PC-3 (cell line): ENCODE measurements at regions not wholly inside any gene's neighbourhood (a gene's known extent, or its start where the extent isn't known, plus 50 kb on each side); places are given as distances from the start of the nearest gene placed in this dataset.

ENCODE experiments used
- ATAC-seq: fragments of 200-7000 bp; cut with Tn5 transposase; 2 replicates; pipeline ENCODE4 v1.9.1; 2020; ENCODE audit warnings: mild to moderate bottlenecking, moderate library complexity
- BruUV-seq: library from RNA; stranded (reverse); fragments of 400-500 nt; replicated peaks from 2 replicates; lab custom pipeline; 2021; lab: Mats Ljungman, UMichigan
- CTCF ChIA-PET: fragments of 300-600 bp; sonication (Branson Sonifier 250); formaldehyde crosslinking; loops from one replicate; lab custom pipeline; 2022; ENCODE audit warnings: antibody characterized with exemption; lab: Charles Lee
- POLR2A ChIA-PET: fragments of 300-600 bp; sonication (Branson Sonifier 250); formaldehyde crosslinking; loops from one replicate; lab custom pipeline; 2022; ENCODE audit warnings: antibody characterized with exemption; ENCODE audit not compliant: unreplicated experiment; lab: Charles Lee
- DNase-seq: peaks from one replicate; pipeline ENCODE4 v3.0.0-alpha.2; 2015
- H2AFZ ChIP-seq: fragments of 300-600 bp; sonication (generic); 2 replicates; pipeline ENCODE4 v1.6.0; 2016; ENCODE audit warnings: antibody characterized with exemption, low read length
- H3F3A ChIP-seq: fragments of 300-600 bp; sonication (generic); one replicate; pipeline ENCODE4 v1.6.0; 2017; ENCODE audit warnings: antibody characterized with exemption, low read length, control low read depth, mild to moderate bottlenecking; ENCODE audit not compliant: unreplicated experiment
- H3K27ac ChIP-seq: fragments of 300-600 bp; sonication (generic); 2 replicates; pipeline ENCODE4 v1.5.1; 2016; ENCODE audit warnings: mild to moderate bottlenecking, low read length
- H3K27me3 ChIP-seq: fragments of 300-600 bp; sonication (generic); 2 replicates; pipeline ENCODE4 v1.6.1; 2016; ENCODE audit warnings: low read length, mixed read lengths
- H3K36me3 ChIP-seq: fragments of 300-600 bp; sonication (generic); 2 replicates; pipeline ENCODE4 v1.6.1; 2016; ENCODE audit warnings: low read depth, mixed run types, low read length, mixed read lengths
- H3K4me1 ChIP-seq: fragments of 300-600 bp; sonication (generic); 2 replicates; pipeline ENCODE4 v1.5.1; 2016; ENCODE audit warnings: low read length; ENCODE audit not compliant: insufficient read depth
- H3K4me2 ChIP-seq: fragments of 300-600 bp; sonication (generic); 2 replicates; pipeline ENCODE4 v1.6.0; 2016; ENCODE audit warnings: low read length
- H3K4me3 ChIP-seq: fragments of 300-600 bp; sonication (generic); 2 replicates; pipeline ENCODE4 v1.5.1; 2016; ENCODE audit warnings: mild to moderate bottlenecking, low read length, mixed read lengths
- H3K79me2 ChIP-seq: fragments of 300-600 bp; sonication (generic); 2 replicates; pipeline ENCODE4 v1.6.1; 2017; ENCODE audit warnings: low read length, mixed read lengths
- H3K9ac ChIP-seq: fragments of 300-600 bp; sonication (generic); 2 replicates; pipeline ENCODE4 v1.6.0; 2016; ENCODE audit warnings: mild to moderate bottlenecking, low read length
- H3K9me2 ChIP-seq: fragments of 300-600 bp; sonication (generic); replicated peaks from 2 replicates; pipeline ENCODE4 v1.6.1; 2016; ENCODE audit warnings: mixed run types, low read length, mixed read lengths
- H3K9me3 ChIP-seq: fragments of 300-600 bp; sonication (generic); 2 replicates; pipeline ENCODE4 v1.6.1; 2016; ENCODE audit warnings: low read length, mixed read lengths
- H4K20me1 ChIP-seq: fragments of 300-600 bp; sonication (generic); 2 replicates; pipeline ENCODE4 v1.6.1; 2016; ENCODE audit warnings: low read length, mixed read lengths
- CTCF ChIP-seq: fragments of 300-600 bp; sonication (generic); conservative IDR thresholded peaks from 2 replicates; pipeline ENCODE4 v1.5.1; 2017; ENCODE audit warnings: antibody characterized with exemption, low read depth, mild to moderate bottlenecking, low read length
- EZH2 ChIP-seq: fragments of 300-600 bp; sonication (generic); IDR thresholded peaks from one replicate; pipeline ENCODE4 v1.6.1; 2017; ENCODE audit warnings: antibody characterized with exemption, mild to moderate bottlenecking, low read length; ENCODE audit not compliant: unreplicated experiment
- EZH2phosphoT487 ChIP-seq: fragments of 300-600 bp; sonication (generic); IDR thresholded peaks from 2 replicates; pipeline ENCODE4 v1.6.1; 2018; ENCODE audit warnings: mild to moderate bottlenecking, antibody characterized with exemption, low read length, borderline replicate concordance
- intact Hi-C: fragments of 100-400 bp; cut with micrococcal nuclease; formaldehyde crosslinking; loops from 2 replicates; pipeline ENCODE4 v1.9.0; 2023

- Histone ChIP-seq H3K4me2 (no peak overlapping the region), H3K27me3 (no peaks in the 10 kb centered on the region), H3K9me3 (no peaks in the 10 kb centered on the region), H3K9ac (no peak overlapping the region), H3K79me2 (no peaks in the 10 kb centered on the region), H3K4me1 (no peaks in the 10 kb centered on the region), H3K27ac (no peak overlapping the region), H3K36me3 (no peaks in the 10 kb centered on the region), H4K20me1 (no peaks in the 10 kb centered on the region), H2AFZ (no peak overlapping the region), H3K4me3 (no peak overlapping the region), H3F3A (no peaks in the 10 kb centered on the region), H3K9me2 (no peaks in the 10 kb centered on the region)
- POLR2A ChIA-PET = no interaction called here
- no peak for ATAC-seq
- DNase-seq = no peak
- CTCF ChIA-PET = no interaction called here
- intact Hi-C loops = no loop called here
- TF ChIP-seq EZH2phosphoT487 (no peak), CTCF (no peak), EZH2 (no peak)
- no TSS peak for BruUV-seq
Measured at GRCh38 chr1:191099696-191100095, 622.0 kb upstream of the BRINP3 start.

- ATAC-seq = no peak
- H3K9me3 ChIP-seq = no peaks in the 10 kb centered on the region
- no peak overlapping the region for H3K9ac ChIP-seq
- no peak overlapping the region for H2AFZ ChIP-seq
- no peaks in the 10 kb centered on the region for H3K4me1 ChIP-seq
- no peaks in the 10 kb centered on the region for H3K27me3 ChIP-seq
- TF ChIP-seq CTCF (no peak), EZH2phosphoT487 (no peak), EZH2 (no peak)
- CTCF ChIA-PET = no interaction called here
- no peaks in the 10 kb centered on the region for H4K20me1 ChIP-seq
- H3K4me2 ChIP-seq = no peak overlapping the region
- H3K4me3 ChIP-seq = no peak overlapping the region
- no peaks in the 10 kb centered on the region for H3F3A ChIP-seq
- BruUV-seq = no TSS peak
- no peaks in the 10 kb centered on the region for H3K9me2 ChIP-seq
- no peak for DNase-seq
- no peaks in the 10 kb centered on the region for H3K79me2 ChIP-seq
- POLR2A ChIA-PET = no interaction called here
- H3K27ac ChIP-seq = no peak overlapping the region
- intact Hi-C loops = no loop called here
- H3K36me3 ChIP-seq = no peaks in the 10 kb centered on the region
Measured at GRCh38 chr1:191101960-191102359, 624.3 kb upstream of the BRINP3 start.

GRCh38 chr1:191125950-191126349 is 648.3 kb upstream of the BRINP3 start:
- H3K9me2 ChIP-seq = no peaks in the 10 kb centered on the region
- no peak for DNase-seq
- no peak overlapping the region for H3K9ac ChIP-seq
- H3K27me3 ChIP-seq = no peaks in the 10 kb centered on the region
- intact Hi-C loops = loop anchor here (10.0 kb wide), 2 partner anchors 171 to 371 kb away; no protein-coding TSS in a partner anchor
- no peaks in the 10 kb centered on the region for H3F3A ChIP-seq
- H4K20me1 ChIP-seq = no peaks in the 10 kb centered on the region
- H3K36me3 ChIP-seq = no peaks in the 10 kb centered on the region
- no peaks in the 10 kb centered on the region for H3K79me2 ChIP-seq
- no TSS peak for BruUV-seq
- no peak overlapping the region for H3K27ac ChIP-seq
- CTCF ChIA-PET = interaction anchor here (0.6 kb wide), 1 partner anchor 279 kb away, joined by 12 read pairs; no protein-coding TSS in a partner anchor
- no peak for ATAC-seq
- H3K4me2 ChIP-seq = no peak overlapping the region
- POLR2A ChIA-PET = no interaction called here
- H3K4me1 ChIP-seq = no peaks in the 10 kb centered on the region
- H2AFZ ChIP-seq = no peak overlapping the region
- no peak overlapping the region for H3K4me3 ChIP-seq
- TF ChIP-seq CTCF (no peak), EZH2 (no peak), EZH2phosphoT487 (no peak)
- H3K9me3 ChIP-seq = no peaks in the 10 kb centered on the region
